SU-DHL-6 (cell line): ENCODE measurements at regions not wholly inside any gene's neighbourhood (a gene's known extent, or its start where the extent isn't known, plus 50 kb on each side); places are given as distances from the start of the nearest gene placed in this dataset.

Experiments used
- CTCF ChIP-seq: fragments of 200-600 bp; sonication (generic); IDR thresholded peaks from one replicate; pipeline ENCODE4 v1.5.1; 2017; ENCODE audit warnings: antibody characterized with exemption, mild to moderate bottlenecking, low read length, moderate library complexity; ENCODE audit not compliant: insufficient read depth, poor library complexity, severe bottlenecking
- EZH2phosphoT487 ChIP-seq: fragments of 200-600 bp; sonication (generic), shearing (Covaris generic); conservative IDR thresholded peaks from 2 replicates; pipeline ENCODE4 v1.6.1; 2018; ENCODE audit warnings: mild to moderate bottlenecking, antibody characterized with exemption, low read length, moderate library complexity, mixed read lengths

- TF ChIP-seq CTCF, result no peak
- TF ChIP-seq EZH2phosphoT487, result no peak
Measured at GRCh38 chr13:59197397-59197796, 966.3 kb downstream of the DIAPH3 start.
